Common myeloid progenitor, CD34-positive (primary cell): ENCODE measurements at regions not wholly inside any gene's neighbourhood (a gene's known extent, or its start where the extent isn't known, plus 50 kb on each side); places are given as distances from the start of the nearest gene placed in this dataset.

Experiments used
- CTCF ChIA-PET: fragments of 350-600 bp; sonication (Branson Sonifier 250); formaldehyde crosslinking; loops from one replicate; lab custom pipeline; 2021; ENCODE audit warnings: antibody characterized with exemption; lab: Charles Lee
- POLR2A ChIA-PET: fragments of 350-600 bp; sonication (Branson Sonifier 250); formaldehyde crosslinking; loops from one replicate; lab custom pipeline; 2021; ENCODE audit warnings: antibody characterized with exemption; lab: Charles Lee
- DNase-seq, 3 donors: peaks; one replicate each; pipeline versions ENCODE4 v3.0.0 to v3.0.0-alpha.2; 2013
- H3K27ac ChIP-seq, 2 experiments: 1 replicate in 1 of 2; 2 replicates in 1 of 2; pipeline ENCODE4 v1.7.0; 2013; ENCODE audit warnings: inconsistent platforms in 2 of 2, low read length in 2 of 2, mild to moderate bottlenecking in 2 of 2, low read depth in 1 of 2, moderate library complexity in 1 of 2; ENCODE audit not compliant: severe bottlenecking in 2 of 2, insufficient read depth in 1 of 2, poor library complexity in 1 of 2
- H3K27me3 ChIP-seq, 5 experiments: replicated peaks in 2 of 5; 1 replicate in 3 of 5; 2 replicates in 2 of 5; pipeline versions ENCODE4 v1.6.1 to v1.7.0; 2013; ENCODE audit warnings: low read length in 4 of 5, mild to moderate bottlenecking in 2 of 5, moderate library complexity in 2 of 5, inconsistent platforms in 1 of 5; ENCODE audit not compliant: insufficient read depth in 5 of 5, control insufficient read depth in 4 of 5
- H3K36me3 ChIP-seq, 4 experiments: 1 replicate in 2 of 4; 2 replicates in 2 of 4; pipeline versions ENCODE4 v1.6.1 to v1.7.0; 2013; ENCODE audit warnings: low read length in 3 of 4, control low read depth in 1 of 4, mild to moderate bottlenecking in 1 of 4; ENCODE audit not compliant: control insufficient read depth in 4 of 4, insufficient read depth in 4 of 4
- H3K4me1 ChIP-seq, 4 experiments: 1 replicate in 3 of 4; 2 replicates in 1 of 4; pipeline versions ENCODE4 v1.6.1 to v1.7.1; 2013; ENCODE audit warnings: low read length in 3 of 4, mild to moderate bottlenecking in 3 of 4, control low read depth in 1 of 4, inconsistent platforms in 1 of 4, moderate library complexity in 1 of 4; ENCODE audit not compliant: control insufficient read depth in 4 of 4, insufficient read depth in 4 of 4; ENCODE audit errors: control extremely low read depth in 1 of 4
- H3K4me3 ChIP-seq, 7 experiments: 1 replicate in 4 of 7; 2 replicates in 3 of 7; pipeline versions ENCODE4 v1.5.1 to v1.7.0; 2013; ENCODE audit warnings: mild to moderate bottlenecking in 7 of 7, low read length in 6 of 7, moderate library complexity in 6 of 7, inconsistent platforms in 2 of 7, low read depth in 2 of 7, control low read depth in 1 of 7; ENCODE audit not compliant: insufficient read depth in 4 of 7, control insufficient read depth in 1 of 7; ENCODE audit errors: extremely low read depth in 1 of 7
- H3K9me3 ChIP-seq, 5 experiments: 1 replicate in 4 of 5; 2 replicates in 1 of 5; pipeline versions ENCODE4 v1.6.1 to v1.7.1; 2013; ENCODE audit warnings: low read length in 4 of 5, mild to moderate bottlenecking in 2 of 5, inconsistent platforms in 1 of 5, low read depth in 1 of 5, moderate library complexity in 1 of 5; ENCODE audit not compliant: control insufficient read depth in 4 of 5, insufficient read depth in 2 of 5; ENCODE audit errors: control extremely low read depth in 1 of 5
- WGBS: methylation state at CpG from one replicate; pipeline ENCODE4 v1.1.5; 2013; ENCODE audit not compliant: insufficient coverage; 5-methylcytosine and 5-hydroxymethylcytosine counted together

DNA sequence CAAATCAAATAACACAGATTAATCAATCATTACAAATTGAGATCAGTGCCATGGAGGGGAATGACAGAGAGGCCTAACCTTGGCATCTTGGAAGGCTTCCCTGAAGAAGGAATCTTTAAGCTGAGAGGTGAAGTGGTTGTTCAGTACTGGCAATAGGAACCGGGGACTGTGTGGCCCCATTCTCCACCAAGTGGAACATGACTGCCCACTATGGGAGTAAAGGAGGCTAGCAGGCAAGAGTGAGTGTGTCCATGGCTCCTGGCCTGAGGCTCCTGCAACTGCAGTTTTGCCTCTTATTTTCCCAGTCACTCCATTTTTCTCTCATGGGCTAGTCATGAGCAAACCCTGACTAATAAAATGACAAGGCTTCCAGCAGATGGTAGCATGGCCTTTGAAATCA is 112.2 kb upstream of the GJB5 start:
- no peak overlapping the region for H3K4me3 ChIP-seq
- no peaks in the 10 kb centered on the region for H3K36me3 ChIP-seq
- no peaks in the 10 kb centered on the region for H3K9me3 ChIP-seq
- POLR2A ChIA-PET, result no interaction called here
- peaks cover 0 to 11% (median 0%) of the 10 kb centered on the region in 4 experiments for H3K4me1 ChIP-seq
- 80% methylated on average over 1 of the region's 1 CpG for WGBS
- H3K27me3 ChIP-seq, result peaks cover 0 to 12% (median 0%) of the 10 kb centered on the region in 5 experiments
- CTCF ChIA-PET, result interaction anchor here (0.5 to 1.4 kb wide), 2 partner anchors 13 to 61 kb away, joined by 3 read pairs; no protein-coding TSS in a partner anchor
- no peak overlapping the region for H3K27ac ChIP-seq
- peak in 1 of 3 donors; percentile 28 for DNase-seq

GRCh38 chr1:34645109-34645688 is 109.6 kb upstream of the GJB5 start:
- no peak overlapping the region for H3K27ac ChIP-seq
- peaks cover 0 to 9% (median 0%) of the 10 kb centered on the region in 4 experiments for H3K4me1 ChIP-seq
- ChIA-PET CTCF (interaction anchor here (1.2 kb wide), 1 partner anchor 55 kb away, joined by 3 read pairs; no protein-coding TSS in a partner anchor), POLR2A (interaction anchor here (0.5 kb wide), 1 partner anchor 132 kb away, joined by 4 read pairs; no protein-coding TSS in a partner anchor)
- 31% methylated on average over 6 of the region's 7 CpGs for WGBS
- H3K27me3 ChIP-seq, result peaks cover 0 to 30% (median 5%) of the 10 kb centered on the region in 5 experiments
- DNase-seq, result peak in 2 of 3 donors; percentile 44 to 57
- no peak overlapping the region for H3K4me3 ChIP-seq
- no peaks in the 10 kb centered on the region for H3K36me3 ChIP-seq
- no peaks in the 10 kb centered on the region for H3K9me3 ChIP-seq

DNA sequence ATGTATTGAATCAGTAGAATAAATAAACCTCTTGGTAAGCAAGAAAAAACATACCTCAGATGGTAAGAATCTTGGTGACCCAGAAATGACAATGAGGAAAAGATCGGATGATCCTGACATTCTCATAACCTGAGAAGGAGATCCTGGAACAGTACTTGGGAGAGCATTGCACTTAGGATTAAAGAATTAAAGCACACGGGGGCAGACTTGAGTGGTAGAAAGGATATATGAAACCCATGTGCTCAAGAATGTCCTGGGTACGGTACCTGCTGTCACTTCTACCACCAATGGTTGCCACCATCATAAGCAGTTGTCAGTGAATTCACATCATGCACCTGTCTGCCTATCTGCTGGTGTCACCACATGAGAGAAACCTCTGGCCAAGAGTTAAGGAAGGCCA is 108.9 kb upstream of the GJB5 start:
- Histone ChIP-seq H3K9me3 (no peaks in the 10 kb centered on the region), H3K27ac (no peak overlapping the region), H3K4me1 (peaks cover 0 to 7% (median 0%) of the 10 kb centered on the region in 4 experiments), H3K36me3 (no peaks in the 10 kb centered on the region), H3K27me3 (peaks cover 0 to 33% (median 5%) of the 10 kb centered on the region in 5 experiments), H3K4me3 (no peak overlapping the region)
- WGBS, result 89% methylated on average over 3 of the region's 3 CpGs
- DNase-seq, result no peak
- POLR2A ChIA-PET, result no interaction called here
- CTCF ChIA-PET, result interaction anchor here (1.1 kb wide), 2 partner anchors 97 to 186 kb away, joined by 3 read pairs; no protein-coding TSS in a partner anchor

- no peaks in the 10 kb centered on the region for H3K9me3 ChIP-seq
- no peak for DNase-seq
- no peaks in the 10 kb centered on the region for H3K36me3 ChIP-seq
- 85% methylated on average over 3 of the region's 6 CpGs for WGBS
- H3K4me1 ChIP-seq, result peaks cover 0 to 7% (median 0%) of the 10 kb centered on the region in 4 experiments
- H3K4me3 ChIP-seq, result no peak overlapping the region
- ChIA-PET POLR2A (no interaction called here), CTCF (interaction anchor here (0.6 kb wide), 1 partner anchor 122 kb away, joined by 3 read pairs; no protein-coding TSS in a partner anchor)
- H3K27ac ChIP-seq, result no peak overlapping the region
- peaks cover 0 to 40% (median 5%) of the 10 kb centered on the region in 5 experiments for H3K27me3 ChIP-seq
Measured at GRCh38 chr1:34648501-34648900, 106.3 kb upstream of the GJB5 start.

DNA sequence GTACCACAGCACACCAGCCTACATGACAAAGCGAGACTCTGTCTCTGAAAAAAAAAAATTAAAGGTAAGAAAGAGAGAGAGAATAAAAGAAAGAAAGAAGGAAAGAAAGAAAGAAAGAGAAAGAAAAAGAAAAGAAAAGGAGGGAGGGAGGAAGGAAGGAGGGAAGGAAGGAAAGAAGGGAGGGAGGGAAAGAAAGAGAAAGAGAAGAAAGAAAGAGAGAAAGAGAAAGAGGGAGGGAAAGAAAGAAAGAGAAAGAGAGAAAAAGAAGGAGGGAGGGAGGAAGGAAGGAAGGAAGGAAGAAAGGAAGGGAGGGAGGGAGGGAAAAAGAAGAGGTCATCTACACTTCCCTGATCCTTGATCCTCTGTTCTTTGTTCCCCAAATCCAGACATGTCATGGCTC is 104.8 kb upstream of the GJB5 start:
- Histone ChIP-seq H3K4me3 (no peak overlapping the region), H3K27ac (no peak overlapping the region), H3K36me3 (no peaks in the 10 kb centered on the region), H3K9me3 (no peaks in the 10 kb centered on the region), H3K27me3 (peaks cover 0 to 41% (median 6%) of the 10 kb centered on the region in 5 experiments), H3K4me1 (peaks cover 0 to 6% (median 0%) of the 10 kb centered on the region in 4 experiments)
- ChIA-PET CTCF (no interaction called here), POLR2A (no interaction called here)
- no CpG with 5 or more reads among the region's 1 CpG for WGBS
- no peak for DNase-seq

DNA sequence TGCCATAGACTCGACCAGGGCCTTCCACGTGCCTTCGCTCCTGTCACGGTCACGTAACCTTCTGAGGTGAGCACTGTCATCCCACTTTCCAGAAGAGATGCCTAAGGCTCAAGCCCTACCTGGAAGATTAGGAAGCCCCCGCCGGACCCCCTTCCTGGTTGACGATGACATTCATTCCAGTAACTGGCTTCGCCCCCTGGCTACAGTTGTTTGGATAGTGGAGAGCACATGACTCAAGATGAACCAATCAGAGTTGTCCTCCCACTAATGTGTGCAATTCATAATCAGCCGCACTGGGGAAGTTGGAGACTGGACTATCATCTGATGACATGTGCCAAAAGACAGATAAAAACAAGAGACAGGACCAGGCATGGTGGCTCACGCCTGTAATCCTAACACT is 104.0 kb upstream of the GJB5 start:
- 89% methylated on average over 11 of the region's 11 CpGs for WGBS
- Histone ChIP-seq H3K36me3 (no peaks in the 10 kb centered on the region), H3K4me3 (no peak overlapping the region), H3K27ac (no peak overlapping the region), H3K9me3 (no peaks in the 10 kb centered on the region), H3K27me3 (peaks cover 0 to 41% (median 6%) of the 10 kb centered on the region in 5 experiments), H3K4me1 (no peaks in the 10 kb centered on the region)
- CTCF ChIA-PET, result no interaction called here
- POLR2A ChIA-PET, result interaction anchor here (0.6 kb wide), 1 partner anchor 45 kb away, joined by 3 read pairs; no protein-coding TSS in a partner anchor
- no peak for DNase-seq

GRCh38 chr1:34653110-34653509 is 101.7 kb upstream of the GJB5 start:
- no peaks in the 10 kb centered on the region for H3K9me3 ChIP-seq
- H3K4me3 ChIP-seq, result no peak overlapping the region
- H3K27ac ChIP-seq, result no peak overlapping the region
- CTCF ChIA-PET, result no interaction called here
- 84% methylated on average over 7 of the region's 7 CpGs for WGBS
- no peaks in the 10 kb centered on the region for H3K4me1 ChIP-seq
- no peaks in the 10 kb centered on the region for H3K36me3 ChIP-seq
- no peak for DNase-seq
- H3K27me3 ChIP-seq, result peaks cover 0 to 39% (median 6%) of the 10 kb centered on the region in 5 experiments
- POLR2A ChIA-PET, result no interaction called here
